DND-41 (cell line): ENCODE measurements at regions not wholly inside any gene's neighbourhood (a gene's known extent, or its start where the extent isn't known, plus 50 kb on each side); places are given as distances from the start of the nearest gene placed in this dataset.

Experiments used
- ATAC-seq: fragments of 200-7000 bp; cut with Tn5 transposase; 3 replicates; pipeline ENCODE4 v1.9.1; 2021; ENCODE audit warnings: low read depth; ENCODE audit not compliant: insufficient read depth
- DNase-seq: peaks from one replicate; pipeline ENCODE4 v3.0.0-alpha.2; 2020
- H2AFZ ChIP-seq: 2 replicates; pipeline ENCODE4 v1.6.0; 2012; ENCODE audit warnings: low read depth, low read length
- H3K27ac ChIP-seq: 2 replicates; pipeline ENCODE4 v1.5.1; 2012; ENCODE audit warnings: low read length, inconsistent platforms
- H3K27me3 ChIP-seq: fragments of 200-600 bp; sonication (generic); 2 replicates; pipeline ENCODE4 v1.6.0; 2012; ENCODE audit warnings: low read length, mild to moderate bottlenecking, inconsistent platforms; ENCODE audit not compliant: insufficient read depth, poor library complexity
- H3K36me3 ChIP-seq: 2 replicates; pipeline ENCODE4 v1.5.1; 2012; ENCODE audit warnings: low read length, inconsistent platforms; ENCODE audit not compliant: insufficient read depth
- H3K4me1 ChIP-seq: 2 replicates; pipeline ENCODE4 v1.5.1; 2012; ENCODE audit warnings: mild to moderate bottlenecking, low read length; ENCODE audit not compliant: insufficient read depth
- H3K4me2 ChIP-seq: 2 replicates; pipeline ENCODE4 v1.6.0; 2012; ENCODE audit warnings: mild to moderate bottlenecking, moderate library complexity, low read length, inconsistent platforms; ENCODE audit not compliant: insufficient read depth
- H3K4me3 ChIP-seq, 2 experiments: fragments of 200-600 bp in 1 of 2; shearing (Covaris generic) in 1 of 2; 2 replicates each; pipeline ENCODE4 v1.5.1; 2012 to 2016; ENCODE audit warnings: inconsistent platforms in 2 of 2, low read length in 2 of 2, mild to moderate bottlenecking in 2 of 2, low read depth in 1 of 2, moderate library complexity in 1 of 2
- H3K79me2 ChIP-seq: 2 replicates; pipeline ENCODE4 v1.6.0; 2012; ENCODE audit warnings: low read length, inconsistent platforms; ENCODE audit not compliant: insufficient read depth
- H3K9ac ChIP-seq: 2 replicates; pipeline ENCODE4 v1.6.0; 2012; ENCODE audit warnings: low read depth, mild to moderate bottlenecking, inconsistent platforms, low read length, moderate library complexity
- H3K9me3 ChIP-seq: 2 replicates; pipeline ENCODE4 v1.5.1; 2012; ENCODE audit warnings: low read length, moderate library complexity, mild to moderate bottlenecking, inconsistent platforms; ENCODE audit not compliant: insufficient read depth, severe bottlenecking
- H4K20me1 ChIP-seq: 2 replicates; pipeline ENCODE4 v1.6.0; 2012; ENCODE audit warnings: low read length; ENCODE audit not compliant: insufficient read depth
- EZH2 ChIP-seq: IDR thresholded peaks from 3 replicates; pipeline ENCODE4 v1.6.1; 2012; ENCODE audit warnings: borderline replicate concordance, low read depth, mild to moderate bottlenecking, moderate library complexity, low read length, inconsistent platforms; ENCODE audit not compliant: severe bottlenecking
- TF ChIP-seq, protein P1 (sequence below): IDR thresholded peaks from 2 replicates; pipeline ENCODE4 v1.5.1; 2012; ENCODE audit warnings: borderline replicate concordance, low read length, moderate library complexity, mild to moderate bottlenecking; ENCODE audit not compliant: poor library complexity, severe bottlenecking; ENCODE audit errors: extremely low read depth

DNA sequence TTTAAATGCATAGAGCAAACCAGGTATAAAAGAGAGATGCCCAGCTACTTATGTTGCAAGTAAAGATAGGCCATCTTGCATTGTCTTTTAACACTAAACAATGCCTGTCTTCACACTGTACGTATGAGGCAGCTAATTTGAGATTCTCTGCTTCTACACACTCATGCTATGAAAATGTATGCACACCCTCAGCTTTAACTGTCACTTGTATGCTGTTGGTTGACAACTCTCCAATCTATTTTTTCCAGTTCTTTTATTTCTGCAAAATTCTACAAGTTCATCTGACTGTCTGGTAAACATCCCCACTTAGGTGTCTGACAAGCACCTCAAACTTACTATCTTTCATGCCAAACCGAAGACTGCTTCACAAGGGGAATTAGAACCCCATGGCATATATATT is 131.7 kb upstream of the SOX9 start:
- Histone ChIP-seq H3K4me3 (no peak overlapping the region), H3K4me1 (no peaks in the 10 kb centered on the region), H3K4me2 (no peak overlapping the region), H3K27ac (no peak overlapping the region), H3K79me2 (no peaks in the 10 kb centered on the region), H4K20me1 (no peaks in the 10 kb centered on the region), H3K9ac (no peak overlapping the region), H3K36me3 (no peaks in the 10 kb centered on the region), H3K9me3 (no peaks in the 10 kb centered on the region), H2AFZ (no peak overlapping the region), H3K27me3 (no peaks in the 10 kb centered on the region)
- DNase-seq (no peak), ATAC-seq (no peak)
- TF ChIP-seq, protein P1, sequence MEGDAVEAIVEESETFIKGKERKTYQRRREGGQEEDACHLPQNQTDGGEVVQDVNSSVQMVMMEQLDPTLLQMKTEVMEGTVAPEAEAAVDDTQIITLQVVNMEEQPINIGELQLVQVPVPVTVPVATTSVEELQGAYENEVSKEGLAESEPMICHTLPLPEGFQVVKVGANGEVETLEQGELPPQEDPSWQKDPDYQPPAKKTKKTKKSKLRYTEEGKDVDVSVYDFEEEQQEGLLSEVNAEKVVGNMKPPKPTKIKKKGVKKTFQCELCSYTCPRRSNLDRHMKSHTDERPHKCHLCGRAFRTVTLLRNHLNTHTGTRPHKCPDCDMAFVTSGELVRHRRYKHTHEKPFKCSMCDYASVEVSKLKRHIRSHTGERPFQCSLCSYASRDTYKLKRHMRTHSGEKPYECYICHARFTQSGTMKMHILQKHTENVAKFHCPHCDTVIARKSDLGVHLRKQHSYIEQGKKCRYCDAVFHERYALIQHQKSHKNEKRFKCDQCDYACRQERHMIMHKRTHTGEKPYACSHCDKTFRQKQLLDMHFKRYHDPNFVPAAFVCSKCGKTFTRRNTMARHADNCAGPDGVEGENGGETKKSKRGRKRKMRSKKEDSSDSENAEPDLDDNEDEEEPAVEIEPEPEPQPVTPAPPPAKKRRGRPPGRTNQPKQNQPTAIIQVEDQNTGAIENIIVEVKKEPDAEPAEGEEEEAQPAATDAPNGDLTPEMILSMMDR = no peak
- TF ChIP-seq EZH2 = no peak

DNA sequence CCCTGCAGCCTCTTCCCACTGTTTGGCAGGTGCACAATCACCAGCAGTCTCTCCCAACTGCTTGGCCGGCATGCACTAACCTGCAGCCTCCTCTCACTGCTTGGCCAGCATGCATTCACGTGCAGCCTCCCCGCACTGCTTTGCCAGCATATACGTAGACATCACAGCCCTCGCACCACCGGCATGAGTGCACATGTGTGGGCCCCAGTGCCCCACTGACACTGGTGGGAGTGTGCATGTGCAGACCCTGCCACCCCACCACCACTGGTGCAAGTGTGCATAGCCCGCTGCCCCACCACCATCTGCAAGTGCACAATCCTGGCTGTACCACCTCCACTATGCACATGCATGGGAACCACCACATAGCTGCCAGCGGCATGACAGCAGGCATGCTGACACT is 127.5 kb upstream of the SOX9 start:
- ATAC-seq (no peak), DNase-seq (no peak)
- Histone ChIP-seq H3K9me3 (no peaks in the 10 kb centered on the region), H3K9ac (no peak overlapping the region), H4K20me1 (no peaks in the 10 kb centered on the region), H3K27ac (no peak overlapping the region), H3K4me2 (no peak overlapping the region), H3K4me1 (no peaks in the 10 kb centered on the region), H3K4me3 (no peak overlapping the region), H3K27me3 (no peaks in the 10 kb centered on the region), H3K79me2 (no peaks in the 10 kb centered on the region), H2AFZ (no peak overlapping the region), H3K36me3 (no peaks in the 10 kb centered on the region)
- TF ChIP-seq, protein P1 = no peak
- TF ChIP-seq EZH2 = no peak

DNA sequence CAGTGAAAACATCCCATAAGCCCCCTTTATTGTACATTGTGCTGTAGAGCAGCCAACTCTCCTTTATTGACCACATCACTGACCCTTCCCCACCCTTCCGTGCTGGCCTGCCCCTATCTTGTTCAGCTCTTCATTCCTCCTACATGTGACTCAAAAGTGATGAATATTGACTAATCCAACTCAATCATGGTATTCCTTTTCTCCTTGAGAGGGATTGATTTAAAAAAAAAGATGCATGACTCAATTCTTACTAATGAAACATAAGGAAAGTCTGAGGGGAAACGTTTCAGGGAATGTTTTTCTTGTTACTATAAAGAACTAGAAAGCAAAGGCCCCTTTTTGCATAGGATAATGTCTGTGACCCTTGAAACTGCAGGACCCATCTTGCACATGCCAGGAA is 125.2 kb upstream of the SOX9 start:
- Histone ChIP-seq H3K9ac (no peak overlapping the region), H3K4me3 (no peak overlapping the region), H3K27ac (no peak overlapping the region), H3K4me1 (no peaks in the 10 kb centered on the region), H3K79me2 (no peaks in the 10 kb centered on the region), H2AFZ (no peak overlapping the region), H3K36me3 (no peaks in the 10 kb centered on the region), H3K4me2 (no peak overlapping the region), H4K20me1 (no peaks in the 10 kb centered on the region), H3K27me3 (no peaks in the 10 kb centered on the region), H3K9me3 (no peaks in the 10 kb centered on the region)
- TF ChIP-seq, protein P1 = no peak
- TF ChIP-seq EZH2 = no peak
- ATAC-seq (no peak), DNase-seq (no peak)

DNA sequence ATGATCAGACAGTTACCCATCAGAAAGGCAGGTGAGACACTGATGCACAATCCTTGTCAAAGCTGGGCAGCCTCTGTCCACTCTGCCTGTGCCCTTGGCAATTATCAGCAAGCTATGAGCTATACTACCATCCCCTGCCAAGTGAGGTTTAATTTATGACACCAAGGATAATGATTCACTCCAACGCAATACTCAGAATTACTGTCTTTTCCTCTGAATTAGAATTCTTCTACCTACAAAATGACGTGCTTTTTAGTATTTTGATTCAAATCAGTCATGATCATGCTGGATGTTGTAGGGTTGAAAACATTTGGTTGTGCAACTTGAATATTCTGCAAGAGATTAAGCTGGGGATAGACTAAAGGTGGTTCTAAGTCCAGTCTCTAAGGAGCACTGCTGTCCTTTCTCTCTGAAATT is 116.8 kb upstream of the SOX9 start:
- H3K27me3 ChIP-seq = no peaks in the 10 kb centered on the region
- no peaks in the 10 kb centered on the region for H3K79me2 ChIP-seq
- H3K27ac ChIP-seq = no peak overlapping the region
- TF ChIP-seq, protein P1 = no peak
- no peak for TF ChIP-seq EZH2
- no peaks in the 10 kb centered on the region for H3K36me3 ChIP-seq
- H3K9me3 ChIP-seq = no peaks in the 10 kb centered on the region
- H4K20me1 ChIP-seq = no peaks in the 10 kb centered on the region
- H3K9ac ChIP-seq = no peak overlapping the region
- no peak overlapping the region for H3K4me3 ChIP-seq
- H3K4me1 ChIP-seq = no peaks in the 10 kb centered on the region
- H2AFZ ChIP-seq = no peak overlapping the region
- H3K4me2 ChIP-seq = no peak overlapping the region
- DNase-seq (no peak), ATAC-seq (no peak)
